ENCODE measurements at regions not wholly inside any gene's neighbourhood (a gene's known extent, or its start where the extent isn't known, plus 50 kb on each side); places are given as distances from the start of the nearest gene placed in this dataset.

GRCh38 chr16:66135421-66135831, 231.1 kb upstream of the CDH5 start:
- Mint-ChIP-seq H3K27ac (peak overlapping the region; percentile 52), H3K4me1 (peaks cover 30% of the 10 kb centered on the region)
- DNase-seq (ENCODE audit: low spot score in 2 of 2, unreplicated experiment in 2 of 2): no peak

GRCh38 chr16:66134875-66135274, 231.6 kb upstream of the CDH5 start:
- H3K27ac Mint-ChIP-seq: peak overlapping the region; percentile 40
- no peak for DNase-seq (ENCODE audit: low spot score in 2 of 2, unreplicated experiment in 2 of 2)
- peaks cover 52% of the 10 kb centered on the region for H3K27me3 Mint-ChIP-seq (ENCODE audit: low read depth)
- no peak overlapping the region for H3K4me3 Mint-ChIP-seq
- no peak for TF ChIP-seq CTCF (IDR thresholded peaks at IDR 0.05; ENCODE audit: unreplicated experiment)
- H3K9me3 Mint-ChIP-seq: no peaks in the 10 kb centered on the region
- H3K36me3 Mint-ChIP-seq: no peaks in the 10 kb centered on the region
- H3K4me1 Mint-ChIP-seq: peaks cover 32% of the 10 kb centered on the region

More at GRCh38 chr16:66135421-66135831, 231.1 kb upstream of the CDH5 start:
- no peak overlapping the region for H3K4me3 Mint-ChIP-seq
- H3K27me3 Mint-ChIP-seq (ENCODE audit: low read depth): peaks cover 52% of the 10 kb centered on the region
- no peaks in the 10 kb centered on the region for H3K9me3 Mint-ChIP-seq
- H3K36me3 Mint-ChIP-seq: no peaks in the 10 kb centered on the region
- TF ChIP-seq CTCF (IDR thresholded peaks at IDR 0.05; ENCODE audit: unreplicated experiment): no peak

GRCh38 chr16:66133643-66134338, 232.7 kb upstream of the CDH5 start:
- Mint-ChIP-seq H3K36me3 (no peaks in the 10 kb centered on the region), H3K27ac (peak overlapping the region; percentile 76), H3K9me3 (no peaks in the 10 kb centered on the region), H3K4me3 (no peak overlapping the region), H3K27me3 (ENCODE audit: low read depth) (peaks cover 56% of the 10 kb centered on the region), H3K4me1 (peaks cover 34% of the 10 kb centered on the region)
- no peak for DNase-seq (ENCODE audit: low spot score in 2 of 2, unreplicated experiment in 2 of 2)
- no peak for TF ChIP-seq CTCF (IDR thresholded peaks at IDR 0.05; ENCODE audit: unreplicated experiment)

- no peak for DNase-seq (ENCODE audit: low spot score in 2 of 2, unreplicated experiment in 2 of 2)
- Mint-ChIP-seq H3K4me1 (peaks cover 41% of the 10 kb centered on the region), H3K27ac (no peak overlapping the region), H3K27me3 (ENCODE audit: low read depth) (peaks cover 75% of the 10 kb centered on the region), H3K36me3 (no peaks in the 10 kb centered on the region), H3K4me3 (no peak overlapping the region), H3K9me3 (no peaks in the 10 kb centered on the region)
- no peak for TF ChIP-seq CTCF (IDR thresholded peaks at IDR 0.05; ENCODE audit: unreplicated experiment)
These were observed 234.6 kb upstream of the CDH5 start for GRCh38 chr16:66131895-66132294.

- no peak for DNase-seq (ENCODE audit: low spot score in 2 of 2, unreplicated experiment in 2 of 2)
- peaks cover 80% of the 10 kb centered on the region for H3K27me3 Mint-ChIP-seq (ENCODE audit: low read depth)
- no peaks in the 10 kb centered on the region for H3K36me3 Mint-ChIP-seq
- H3K4me3 Mint-ChIP-seq: no peak overlapping the region
- TF ChIP-seq CTCF (IDR thresholded peaks at IDR 0.05; ENCODE audit: unreplicated experiment): no peak
- H3K27ac Mint-ChIP-seq: no peak overlapping the region
- H3K4me1 Mint-ChIP-seq: peaks cover 43% of the 10 kb centered on the region
- no peaks in the 10 kb centered on the region for H3K9me3 Mint-ChIP-seq
These were observed 235.2 kb upstream of the CDH5 start for GRCh38 chr16:66131156-66131807.

All from mesothelial cell of epicardium (in vitro differentiated cells).